K562 (cell line): ENCODE measurements at regions not wholly inside any gene's neighbourhood (a gene's known extent, or its start where the extent isn't known, plus 50 kb on each side); places are given as distances from the start of the nearest gene placed in this dataset.

Experiments used
- ATAC-seq: fragments of 200-7000 bp; cut with Tn5 transposase; 3 replicates; pipeline ENCODE4 v1.9.1; 2020; ENCODE audit warnings: moderate library complexity
- BruUV-seq: library from RNA; stranded (reverse); fragments of 400-500 nt; replicated peaks from 2 replicates; lab custom pipeline; 2021; lab: Mats Ljungman, UMichigan
- CTCF ChIA-PET: fragments of 300-600 bp; formaldehyde crosslinking; extraction: SDS; loops from one replicate; lab custom pipeline; 2021; ENCODE audit warnings: low intra/inter-chr PET ratio; lab: Yijun Ruan, JAX
- POLR2A ChIA-PET: fragments of 300-600, 350-650 bp; sonication (Branson Sonifier 250); formaldehyde crosslinking; extraction: SDS; loops from one replicate; lab custom pipeline; 2021; ENCODE audit warnings: antibody characterized with exemption, inconsistent platforms; lab: Yijun Ruan, JAX
- DNase-seq, 4 experiments: peaks; one replicate each; pipeline versions ENCODE4 v3.0.0 to v3.0.0-alpha.2; 2011 to 2018; ENCODE audit warnings: low spot score in 3 of 4, mixed read lengths in 3 of 4; ENCODE audit errors: extremely low read depth in 1 of 4
- FAIRE-seq: peaks from 2 replicates; lab custom pipeline; 2011; peaks lifted over from hg19 to GRCh38; lab: Jason Lieb, UNC
- H2AFZ ChIP-seq: 2 replicates; pipeline ENCODE4 v1.6.0; 2011; ENCODE audit warnings: low read depth, low read length, control low read depth, inconsistent platforms
- H3K27ac ChIP-seq: fragments of 200-600 bp; 3 replicates; pipeline ENCODE4 v1.8.0; 2011; ENCODE audit warnings: low read depth, mild to moderate bottlenecking, control low read depth, inconsistent platforms, low read length, moderate library complexity, mixed read lengths; ENCODE audit errors: extremely low read depth
- H3K27me3 ChIP-seq, 2 experiments: fragments of 300-600 bp in 1 of 2; 2 replicates in 1 of 2; 3 replicates in 1 of 2; pipeline versions ENCODE4 v1.6.0 to v1.8.0; 2011; ENCODE audit warnings: inconsistent platforms in 2 of 2, low read length in 2 of 2, mild to moderate bottlenecking in 1 of 2, mixed read lengths in 1 of 2, moderate library complexity in 1 of 2; ENCODE audit not compliant: control insufficient read depth in 2 of 2, insufficient read depth in 2 of 2
- H3K36me3 ChIP-seq: fragments of 300-600 bp; 3 replicates; pipeline ENCODE4 v1.8.0; 2011; ENCODE audit warnings: mild to moderate bottlenecking, low read length, inconsistent platforms; ENCODE audit not compliant: control insufficient read depth, insufficient read depth
- H3K4me1 ChIP-seq, 2 experiments: fragments of 200-600 bp in 1 of 2; replicated peaks in 1 of 2; 2 replicates in 1 of 2; 3 replicates in 1 of 2; pipeline versions ENCODE4 v1.5.1 to v1.8.0; 2011; ENCODE audit warnings: inconsistent platforms in 2 of 2, low read length in 2 of 2, mild to moderate bottlenecking in 1 of 2, mixed read lengths in 1 of 2, moderate library complexity in 1 of 2; ENCODE audit not compliant: control insufficient read depth in 2 of 2, insufficient read depth in 2 of 2
- H3K4me2 ChIP-seq: 2 replicates; pipeline ENCODE4 v1.6.1; 2011; ENCODE audit warnings: low read length, control low read depth, inconsistent platforms, mixed read lengths; ENCODE audit not compliant: insufficient read depth
- H3K4me3 ChIP-seq: fragments of 200-600 bp; sonication (generic), shearing (Covaris generic); 2 replicates; pipeline ENCODE4 v1.5.1; 2016; ENCODE audit warnings: control low read depth, inconsistent platforms
- H3K79me2 ChIP-seq: fragments of 200-600 bp; 3 replicates; pipeline ENCODE4 v1.8.0; 2011; ENCODE audit warnings: low read length, inconsistent platforms; ENCODE audit not compliant: control insufficient read depth, insufficient read depth
- H3K9ac ChIP-seq, 2 experiments: 2 replicates each; pipeline versions ENCODE4 v1.6.0 to v1.6.1; 2011; ENCODE audit warnings: low read depth in 2 of 2, low read length in 2 of 2, control low read depth in 1 of 2, inconsistent platforms in 1 of 2, mild to moderate bottlenecking in 1 of 2, mixed read lengths in 1 of 2; ENCODE audit not compliant: insufficient read depth in 1 of 2
- H3K9me1 ChIP-seq: one replicate; pipeline ENCODE4 v1.6.0; 2011; ENCODE audit warnings: inconsistent platforms, mild to moderate bottlenecking, low read length, moderate library complexity; ENCODE audit not compliant: control insufficient read depth, insufficient read depth
- H3K9me3 ChIP-seq: replicated peaks from 2 replicates; pipeline ENCODE4 v1.5.1; 2011; ENCODE audit warnings: low read depth, low read length, inconsistent platforms; ENCODE audit not compliant: control insufficient read depth, insufficient read depth
- H4K20me1 ChIP-seq: replicated peaks from 2 replicates; pipeline ENCODE4 v1.6.1; 2011; ENCODE audit warnings: low read length, inconsistent platforms, mixed read lengths; ENCODE audit not compliant: control insufficient read depth, insufficient read depth
- CSDE1 ChIP-seq, 2 experiments: fragments of 450-650 bp; IDR thresholded peaks; 2 replicates each; pipeline ENCODE4 v1.6.1; 2016; ENCODE audit warnings: mild to moderate bottlenecking in 1 of 2
- MEF2A ChIP-seq: IDR thresholded peaks from 2 replicates; pipeline ENCODE4 v1.6.1; 2011; ENCODE audit warnings: low read depth, mild to moderate bottlenecking, low read length, moderate library complexity; ENCODE audit not compliant: control insufficient read depth
- USF2 ChIP-seq: sonication (generic); formaldehyde crosslinking; IDR thresholded peaks from 2 replicates; pipeline ENCODE4 v1.5.0; 2020; ENCODE audit warnings: missing genetic modification reagents
- ZNF347 ChIP-seq: fragments of 450-650 bp; formaldehyde crosslinking; IDR thresholded peaks from 2 replicates; pipeline ENCODE4 v1.4.0; 2020; ENCODE audit warnings: low read depth, mild to moderate bottlenecking, moderate library complexity
- WGBS: fragments of 100-300 bp; shearing (Covaris generic); methylation state at CpG from one replicate; pipeline ENCODE4 v1.1.6; 2016; ENCODE audit warnings: low coverage, mixed read lengths; ENCODE audit not compliant: insufficient coverage; ENCODE audit errors: missing lambda C conversion rate; 5-methylcytosine and 5-hydroxymethylcytosine counted together
- in situ Hi-C: fragments of 300-500 bp; cut with MboI; formaldehyde crosslinking; loops from 4 replicates; pipeline ENCODE4 v1.15.0; 2018; ENCODE audit warnings: inconsistent platforms, mixed read lengths
- intact Hi-C: fragments of 100-400 bp; cut with micrococcal nuclease; formaldehyde crosslinking; loops from 2 replicates; pipeline ENCODE4 v1.14.2; 2022
- TF ChIP-seq, protein P1 (sequence below): sonication (generic); formaldehyde crosslinking; IDR thresholded peaks from 2 replicates; pipeline ENCODE4 v1.8.0; 2022; ENCODE audit warnings: mild to moderate bottlenecking, low read depth, missing genetic modification reagents
- TF ChIP-seq, protein P2 (sequence below): fragments of 450-650 bp; formaldehyde crosslinking; IDR thresholded peaks from 2 replicates; pipeline ENCODE4 v1.4.0; 2020; ENCODE audit warnings: mild to moderate bottlenecking, moderate library complexity

DNA sequence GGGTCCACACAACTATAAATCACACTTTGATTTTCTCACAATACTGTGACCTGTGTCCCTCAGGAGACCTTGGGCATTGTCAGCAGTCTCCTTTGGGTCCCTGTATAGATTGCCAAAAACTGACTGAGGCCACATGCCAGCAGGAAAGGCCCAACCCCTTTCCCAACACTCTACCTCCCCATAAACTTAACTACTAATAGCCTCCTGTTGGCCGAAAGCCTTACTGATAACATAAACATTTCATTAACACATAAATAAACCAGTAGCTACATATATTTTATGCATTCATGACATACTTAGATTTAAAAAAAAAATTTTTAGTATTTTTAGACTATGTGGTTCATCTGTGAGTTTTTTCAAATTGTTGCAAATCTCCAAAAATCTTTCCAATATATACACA lies 153.5 kb downstream of the ARL4C start (continued):
- no peak for TF ChIP-seq ZNF347 (CRISPR knock-in tag)
- TF ChIP-seq, all 486 proteins: peak for 0

DNA sequence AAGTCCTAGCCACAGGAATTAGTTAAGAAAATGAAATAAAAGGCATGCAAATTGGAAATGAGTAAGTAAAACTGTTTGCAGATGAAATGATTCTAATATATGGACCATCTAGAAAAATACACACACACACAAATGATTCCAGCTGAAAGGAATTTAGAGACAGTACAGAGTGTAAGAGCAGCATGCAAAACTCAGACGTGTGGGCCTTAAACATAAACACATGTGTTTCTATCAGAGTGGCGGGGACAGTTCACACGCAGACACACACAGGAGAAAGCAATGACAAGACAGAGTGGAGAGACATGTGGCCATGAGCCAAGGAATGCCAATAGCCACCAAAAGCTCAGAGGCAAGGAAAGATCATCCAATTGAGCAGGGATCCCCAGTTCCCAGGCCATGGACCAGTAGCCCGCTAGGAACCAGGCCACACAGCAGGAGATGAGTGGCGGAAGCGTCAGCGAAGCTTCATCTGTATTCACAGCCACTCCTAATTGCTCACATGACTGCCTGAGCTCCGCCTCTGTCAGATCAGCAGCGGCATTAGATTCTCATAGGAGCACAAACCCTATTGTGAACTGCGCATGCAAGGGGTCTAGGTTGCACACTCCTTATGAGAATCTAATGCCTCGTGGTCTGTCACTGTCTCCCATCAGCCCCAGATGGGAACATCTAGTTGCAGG lies 155.4 kb downstream of the ARL4C start:
- Histone ChIP-seq H3K9me3 (no peaks in the 10 kb centered on the region), H3K27ac (no peak overlapping the region), H3K9me1 (no peaks in the 10 kb centered on the region), H3K4me2 (no peak overlapping the region), H3K4me1 (no peaks in the 10 kb centered on the region), H3K4me3 (no peak overlapping the region), H3K36me3 (no peaks in the 10 kb centered on the region), H4K20me1 (no peaks in the 10 kb centered on the region), H2AFZ (0 out of 2 replicates have a peak overlapping the region, but pooled peaks have one; percentile 24), H3K9ac (no peak overlapping the region), H3K79me2 (no peaks in the 10 kb centered on the region), H3K27me3 (peaks cover 0 to 6% of the 10 kb centered on the region in 2 experiments; a peak in 1 of 5 replicates)
- no peak for ATAC-seq
- in situ Hi-C loops (no loop called here), intact Hi-C loops (no loop called here)
- WGBS = 2% methylated on average over 10 of the region's 11 CpGs
- ChIA-PET POLR2A (no interaction called here), CTCF (no interaction called here)
- DNase-seq = no peak
- TF ChIP-seq, protein P1, sequence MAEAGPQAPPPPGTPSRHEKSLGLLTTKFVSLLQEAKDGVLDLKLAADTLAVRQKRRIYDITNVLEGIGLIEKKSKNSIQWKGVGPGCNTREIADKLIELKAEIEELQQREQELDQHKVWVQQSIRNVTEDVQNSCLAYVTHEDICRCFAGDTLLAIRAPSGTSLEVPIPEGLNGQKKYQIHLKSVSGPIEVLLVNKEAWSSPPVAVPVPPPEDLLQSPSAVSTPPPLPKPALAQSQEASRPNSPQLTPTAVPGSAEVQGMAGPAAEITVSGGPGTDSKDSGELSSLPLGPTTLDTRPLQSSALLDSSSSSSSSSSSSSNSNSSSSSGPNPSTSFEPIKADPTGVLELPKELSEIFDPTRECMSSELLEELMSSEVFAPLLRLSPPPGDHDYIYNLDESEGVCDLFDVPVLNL (CRISPR knock-in tag) = no peak
- no peak for TF ChIP-seq CSDE1 (IDR thresholded peaks at IDR 0.05)
- no peak for TF ChIP-seq MEF2A
- TF ChIP-seq, protein P2, sequence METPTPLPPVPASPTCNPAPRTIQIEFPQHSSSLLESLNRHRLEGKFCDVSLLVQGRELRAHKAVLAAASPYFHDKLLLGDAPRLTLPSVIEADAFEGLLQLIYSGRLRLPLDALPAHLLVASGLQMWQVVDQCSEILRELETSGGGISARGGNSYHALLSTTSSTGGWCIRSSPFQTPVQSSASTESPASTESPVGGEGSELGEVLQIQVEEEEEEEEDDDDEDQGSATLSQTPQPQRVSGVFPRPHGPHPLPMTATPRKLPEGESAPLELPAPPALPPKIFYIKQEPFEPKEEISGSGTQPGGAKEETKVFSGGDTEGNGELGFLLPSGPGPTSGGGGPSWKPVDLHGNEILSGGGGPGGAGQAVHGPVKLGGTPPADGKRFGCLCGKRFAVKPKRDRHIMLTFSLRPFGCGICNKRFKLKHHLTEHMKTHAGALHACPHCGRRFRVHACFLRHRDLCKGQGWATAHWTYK (CRISPR knock-in tag) = no peak
- TF ChIP-seq USF2 (CRISPR knock-in tag) = peak; percentile 58
- BruUV-seq = no TSS peak
- no peak for FAIRE-seq
